ENCODE measurements at regions not wholly inside any gene's neighbourhood (a gene's known extent, or its start where the extent isn't known, plus 50 kb on each side); places are given as distances from the start of the nearest gene placed in this dataset.

DNA sequence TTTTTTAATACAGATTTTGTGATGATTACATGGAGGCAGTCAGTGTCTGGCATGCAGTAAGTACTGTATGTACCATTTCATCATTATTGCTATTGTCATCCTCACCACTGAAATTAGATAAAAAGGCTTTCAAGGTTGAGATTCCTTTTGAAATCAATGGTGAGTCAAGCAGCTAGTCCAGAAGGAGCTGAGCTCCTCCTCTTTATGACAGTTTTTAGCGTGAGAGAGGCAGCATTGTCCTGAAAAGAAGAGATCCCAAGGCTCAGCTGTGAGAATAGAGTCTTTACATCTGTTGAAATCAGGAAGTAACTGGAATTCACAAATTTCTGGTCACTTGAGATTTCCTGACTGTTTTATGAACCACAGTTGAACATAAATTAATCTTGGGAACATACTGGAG lies 161.9 kb downstream of the PAX1 start:
- TF ChIP-seq, protein P1, sequence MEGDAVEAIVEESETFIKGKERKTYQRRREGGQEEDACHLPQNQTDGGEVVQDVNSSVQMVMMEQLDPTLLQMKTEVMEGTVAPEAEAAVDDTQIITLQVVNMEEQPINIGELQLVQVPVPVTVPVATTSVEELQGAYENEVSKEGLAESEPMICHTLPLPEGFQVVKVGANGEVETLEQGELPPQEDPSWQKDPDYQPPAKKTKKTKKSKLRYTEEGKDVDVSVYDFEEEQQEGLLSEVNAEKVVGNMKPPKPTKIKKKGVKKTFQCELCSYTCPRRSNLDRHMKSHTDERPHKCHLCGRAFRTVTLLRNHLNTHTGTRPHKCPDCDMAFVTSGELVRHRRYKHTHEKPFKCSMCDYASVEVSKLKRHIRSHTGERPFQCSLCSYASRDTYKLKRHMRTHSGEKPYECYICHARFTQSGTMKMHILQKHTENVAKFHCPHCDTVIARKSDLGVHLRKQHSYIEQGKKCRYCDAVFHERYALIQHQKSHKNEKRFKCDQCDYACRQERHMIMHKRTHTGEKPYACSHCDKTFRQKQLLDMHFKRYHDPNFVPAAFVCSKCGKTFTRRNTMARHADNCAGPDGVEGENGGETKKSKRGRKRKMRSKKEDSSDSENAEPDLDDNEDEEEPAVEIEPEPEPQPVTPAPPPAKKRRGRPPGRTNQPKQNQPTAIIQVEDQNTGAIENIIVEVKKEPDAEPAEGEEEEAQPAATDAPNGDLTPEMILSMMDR (IDR thresholded peaks at IDR 0.05) = no peak
- TF ChIP-seq POLR2A (IDR thresholded peaks at IDR 0.05) = no peak
